Coronary artery (tissue), 2 donors: ENCODE measurements at regions not wholly inside any gene's neighbourhood (a gene's known extent, or its start where the extent isn't known, plus 50 kb on each side); places are given as distances from the start of the nearest gene placed in this dataset.
"Not testable (repeated sequence)": the region's sequence is repeated elsewhere in the genome, so short reads cannot be mapped to it uniquely, and the experiment has no call there.

Experiments
- DNase-seq: peaks from one replicate; pipeline ENCODE4 v3.0.0-alpha.2; 2017; ENCODE audit warnings: low spot score
- H3K27ac ChIP-seq, 2 donors: fragments of 200-600 bp; sonication (generic); one replicate each; pipeline ENCODE4 v1.5.1; 2016 to 2019
- H3K4me3 ChIP-seq: fragments of 200-600 bp; sonication (generic); 2 replicates; pipeline ENCODE4 v1.5.1; 2016; ENCODE audit warnings: mild to moderate bottlenecking, moderate library complexity
- TF ChIP-seq, protein P1 (sequence below): fragments of 200-600 bp; sonication (generic); IDR thresholded peaks from one replicate; pipeline ENCODE4 v1.5.1; 2019; ENCODE audit warnings: antibody characterized with exemption

DNA sequence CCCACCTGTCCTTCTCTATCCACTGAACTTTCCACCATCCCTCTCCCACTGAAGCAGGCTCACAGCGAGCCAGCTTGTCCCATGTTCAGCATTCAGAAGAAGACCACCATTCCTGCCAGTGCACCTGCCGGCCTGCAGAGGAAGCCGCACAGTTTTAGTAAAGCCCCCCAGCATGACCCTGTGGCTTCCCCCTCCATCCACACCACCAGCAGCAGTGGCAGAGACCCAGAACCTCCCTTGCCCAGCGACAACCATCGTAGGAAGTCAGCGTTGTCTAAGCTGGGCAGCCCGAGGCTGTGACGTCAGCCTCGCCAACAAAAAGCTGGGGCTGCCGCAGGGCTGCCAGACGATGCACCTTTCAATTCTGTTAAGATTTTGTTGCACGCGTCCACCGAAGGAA is 66.6 kb upstream of the TAMM41 start:
- H3K27ac ChIP-seq = no peak overlapping the region
- H3K4me3 ChIP-seq = no peak overlapping the region
- TF ChIP-seq, protein P1, sequence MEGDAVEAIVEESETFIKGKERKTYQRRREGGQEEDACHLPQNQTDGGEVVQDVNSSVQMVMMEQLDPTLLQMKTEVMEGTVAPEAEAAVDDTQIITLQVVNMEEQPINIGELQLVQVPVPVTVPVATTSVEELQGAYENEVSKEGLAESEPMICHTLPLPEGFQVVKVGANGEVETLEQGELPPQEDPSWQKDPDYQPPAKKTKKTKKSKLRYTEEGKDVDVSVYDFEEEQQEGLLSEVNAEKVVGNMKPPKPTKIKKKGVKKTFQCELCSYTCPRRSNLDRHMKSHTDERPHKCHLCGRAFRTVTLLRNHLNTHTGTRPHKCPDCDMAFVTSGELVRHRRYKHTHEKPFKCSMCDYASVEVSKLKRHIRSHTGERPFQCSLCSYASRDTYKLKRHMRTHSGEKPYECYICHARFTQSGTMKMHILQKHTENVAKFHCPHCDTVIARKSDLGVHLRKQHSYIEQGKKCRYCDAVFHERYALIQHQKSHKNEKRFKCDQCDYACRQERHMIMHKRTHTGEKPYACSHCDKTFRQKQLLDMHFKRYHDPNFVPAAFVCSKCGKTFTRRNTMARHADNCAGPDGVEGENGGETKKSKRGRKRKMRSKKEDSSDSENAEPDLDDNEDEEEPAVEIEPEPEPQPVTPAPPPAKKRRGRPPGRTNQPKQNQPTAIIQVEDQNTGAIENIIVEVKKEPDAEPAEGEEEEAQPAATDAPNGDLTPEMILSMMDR = no peak
- DNase-seq = peak; percentile 35

DNA sequence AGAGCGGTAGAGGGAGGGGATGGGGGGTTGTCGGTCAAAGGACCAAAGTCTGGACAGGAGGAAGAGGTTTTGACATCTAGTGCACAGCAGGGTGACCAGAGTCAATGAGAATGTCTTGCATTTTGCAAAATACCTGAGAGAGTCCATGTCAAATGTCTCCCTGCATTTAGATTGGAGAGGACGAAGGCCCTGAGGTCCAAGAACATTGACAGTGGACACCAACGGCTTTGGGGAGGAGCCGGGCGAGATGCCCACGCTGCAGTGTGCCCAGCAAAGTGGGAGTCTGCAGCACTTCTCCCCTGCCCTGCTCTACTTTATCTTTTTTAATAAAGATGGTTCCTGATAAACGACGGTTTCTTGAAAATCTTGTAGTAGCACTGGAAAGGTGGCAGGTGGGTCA is 67.4 kb upstream of the TAMM41 start:
- DNase-seq = peak; percentile 16
- H3K27ac ChIP-seq = no peak overlapping the region
- no peak overlapping the region for H3K4me3 ChIP-seq
- TF ChIP-seq, protein P1 = no peak

DNA sequence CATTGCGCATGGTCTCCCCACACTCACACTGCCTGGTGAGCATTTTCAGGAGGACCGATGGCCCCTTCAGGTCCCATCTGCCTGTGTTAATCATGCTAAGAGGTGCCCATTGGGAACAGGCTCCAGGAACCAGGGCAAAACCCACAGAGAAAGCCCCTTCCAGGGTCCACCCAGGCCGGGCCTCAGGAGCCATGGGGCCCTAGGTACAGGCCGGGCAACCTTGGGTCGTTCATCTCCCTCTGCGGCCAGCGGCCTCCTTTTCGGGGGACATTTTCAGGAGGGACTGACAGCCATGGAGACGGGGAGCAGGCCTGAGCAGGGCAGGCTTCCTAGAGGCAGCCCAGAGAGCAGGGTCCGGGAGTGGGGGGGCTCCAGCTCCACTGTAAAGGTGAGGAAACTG is 68.0 kb upstream of the TAMM41 start:
- Histone ChIP-seq H3K4me3 (no peak overlapping the region), H3K27ac (no peak overlapping the region)
- TF ChIP-seq, protein P1 = no peak
- peak; percentile 61 for DNase-seq

DNA sequence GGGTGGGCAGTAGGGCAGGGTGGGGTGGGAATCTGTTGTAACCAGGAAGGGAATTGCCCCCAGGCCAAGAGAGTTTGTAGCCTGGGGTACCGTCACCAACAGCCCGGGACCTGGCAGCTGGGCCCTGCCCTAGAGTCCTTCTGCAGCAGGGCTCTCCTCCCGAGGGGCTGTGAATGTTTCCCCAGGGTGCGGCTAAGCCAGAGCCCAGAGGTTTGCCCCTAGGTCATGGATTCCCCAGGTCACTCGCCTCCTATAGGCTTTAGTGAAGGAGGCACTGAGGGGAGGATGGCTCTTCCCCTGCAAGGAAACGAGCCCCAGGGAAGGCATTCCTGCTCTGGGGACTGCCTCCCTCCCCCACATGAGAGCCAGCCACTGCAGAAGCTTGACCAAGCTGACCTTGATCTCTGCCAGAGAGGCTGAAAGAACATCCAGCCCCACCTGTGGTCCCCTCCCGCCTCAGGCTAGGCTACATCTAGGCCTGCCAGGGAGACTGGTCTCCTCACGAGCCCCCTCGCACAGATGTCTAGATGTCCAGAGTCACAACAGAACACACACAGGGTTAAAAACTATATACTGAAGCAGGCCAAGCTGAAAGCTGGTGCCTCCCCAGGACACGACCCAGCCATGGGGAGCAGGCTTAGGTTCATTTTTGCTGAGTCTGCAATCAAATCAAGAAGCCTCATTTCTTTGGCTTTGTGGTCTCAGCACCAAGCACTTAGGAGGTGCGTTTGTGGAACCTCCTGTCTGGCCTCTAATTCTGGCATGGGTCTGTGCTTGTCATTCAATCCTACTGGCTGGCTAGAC is 69.1 kb upstream of the TAMM41 start:
- no peak overlapping the region for H3K27ac ChIP-seq
- H3K4me3 ChIP-seq = no peak overlapping the region
- DNase-seq = peak; percentile 43
- TF ChIP-seq, protein P1 = no peak

DNA sequence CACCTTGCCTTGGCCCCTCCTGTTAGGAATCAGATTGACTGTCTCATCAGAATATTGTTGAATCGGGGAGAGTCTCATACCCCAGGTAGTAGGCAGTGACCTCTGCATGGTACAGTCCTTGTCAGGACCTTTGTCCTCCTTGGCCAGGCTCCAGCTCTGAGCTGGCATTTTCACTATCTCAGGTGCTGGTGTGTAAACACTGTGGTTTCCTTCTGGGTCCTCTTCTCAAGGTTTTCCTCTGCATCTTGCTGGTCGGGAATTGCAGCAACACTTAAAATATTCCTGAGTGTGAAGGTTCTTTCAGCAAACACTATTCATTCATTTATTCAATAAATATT is 69.7 kb upstream of the TAMM41 start:
- not testable (repeated sequence) for H3K4me3 ChIP-seq, H3K27ac ChIP-seq
- peak; percentile 24 for DNase-seq

DNA sequence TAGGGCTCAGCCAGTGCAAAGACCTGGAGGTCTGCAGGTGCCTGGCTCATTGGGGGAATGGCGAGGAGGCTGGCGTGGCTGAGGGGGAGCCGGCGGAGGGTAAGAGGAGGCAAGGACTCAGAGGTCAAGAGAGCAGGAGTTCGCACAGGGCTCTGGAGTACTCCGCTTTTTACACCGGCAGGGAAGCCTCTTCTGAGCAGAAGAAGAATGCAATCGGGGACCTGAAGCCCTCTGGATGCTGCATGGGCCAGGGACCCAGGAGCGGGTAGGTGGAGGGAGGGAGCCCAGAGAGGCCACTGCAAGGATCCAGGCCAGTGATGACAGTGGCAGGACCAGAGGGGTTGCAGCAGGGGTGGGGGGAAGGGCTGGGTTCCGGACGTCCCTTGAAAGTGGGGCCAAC is 70.4 kb upstream of the TAMM41 start:
- peak; percentile 38 for DNase-seq
- Histone ChIP-seq H3K27ac (no peak overlapping the region), H3K4me3 (no peak overlapping the region)
- TF ChIP-seq, protein P1 = no peak

DNA sequence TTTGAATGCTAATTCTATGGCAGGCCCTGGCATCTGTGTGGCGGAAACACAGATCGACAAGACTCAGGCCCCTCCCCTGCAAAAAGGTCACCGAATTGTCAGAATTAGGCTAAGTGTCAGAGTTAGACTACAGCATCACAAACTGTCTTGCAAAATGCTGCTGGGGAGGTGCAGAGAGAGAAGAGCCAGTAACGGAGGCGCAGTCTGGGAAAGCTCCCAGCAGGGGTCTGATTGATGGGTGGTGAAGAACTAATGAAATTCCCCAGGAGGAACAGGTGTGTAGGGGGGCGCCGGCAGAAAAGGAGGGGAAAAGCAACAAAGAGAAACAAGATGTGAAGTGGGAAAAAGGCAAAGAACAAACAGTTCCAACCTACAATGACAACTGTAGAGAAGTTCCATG is 72.7 kb upstream of the TAMM41 start:
- no peak overlapping the region for H3K4me3 ChIP-seq
- DNase-seq = peak; percentile 11
- H3K27ac ChIP-seq = no peak overlapping the region
- TF ChIP-seq, protein P1 = no peak
